Tongue (tissue), 1 donor: ENCODE measurements at regions not wholly inside any gene's neighbourhood (a gene's known extent, or its start where the extent isn't known, plus 50 kb on each side); places are given as distances from the start of the nearest gene placed in this dataset.

Experiments
- DNase-seq: peaks from one replicate; pipeline ENCODE4 v3.0.0-alpha.2; 2015

GRCh38 chr2:8148260-8149006 lies 533.4 kb upstream of the ID2 start:
- DNase-seq: no peak

DNA sequence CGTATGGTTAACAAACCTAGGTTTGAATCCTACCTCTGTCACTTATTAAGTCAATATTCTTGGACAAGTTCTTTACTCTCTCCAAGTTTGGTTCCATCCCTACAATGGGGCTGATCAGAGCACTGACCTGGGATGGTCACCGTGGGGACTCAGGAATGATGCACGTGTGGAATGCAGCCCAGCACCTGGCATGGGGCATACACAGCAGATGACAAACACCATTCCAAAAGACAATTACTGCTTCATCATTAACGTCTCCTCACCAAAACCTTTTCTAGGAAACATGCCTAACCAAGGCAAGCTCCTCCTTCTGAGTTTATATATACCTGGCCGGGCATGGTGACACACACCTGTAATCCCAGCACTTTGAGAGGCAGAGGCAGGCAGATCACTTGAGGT lies 532.9 kb upstream of the ID2 start:
- DNase-seq: no peak

DNA sequence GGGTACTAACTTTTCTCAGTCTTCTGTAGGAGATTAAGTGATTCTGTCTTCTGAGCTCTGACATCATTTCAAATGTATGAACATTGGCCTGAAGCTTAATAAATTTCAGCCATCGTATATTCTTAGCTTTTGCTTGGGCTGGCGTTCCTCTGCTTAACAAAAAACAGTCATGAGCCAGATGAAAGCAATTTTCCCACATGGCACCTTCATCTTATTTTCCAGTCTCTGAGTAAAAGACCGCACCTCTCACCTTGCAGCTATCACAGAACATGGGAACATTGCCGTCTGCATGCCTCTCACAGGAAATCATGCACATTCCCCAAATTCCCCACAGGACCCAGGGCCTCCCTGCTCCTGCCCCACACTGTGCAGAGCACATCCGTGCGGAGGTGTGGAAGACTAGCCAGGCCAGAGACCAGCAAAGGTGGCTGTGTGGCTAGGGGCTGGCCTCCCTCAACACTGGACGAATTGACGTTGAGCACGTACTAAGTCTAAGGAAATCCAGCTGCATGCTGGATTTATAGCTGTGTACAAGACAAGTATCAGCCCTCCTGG lies 531.8 kb upstream of the ID2 start:
- peak; percentile 42 for DNase-seq

- DNase-seq: no peak
Measured at GRCh38 chr2:8151888-8152287, 530.0 kb upstream of the ID2 start.

- DNase-seq: no peak
Measured at GRCh38 chr2:8152392-8153257, 529.2 kb upstream of the ID2 start.

DNA sequence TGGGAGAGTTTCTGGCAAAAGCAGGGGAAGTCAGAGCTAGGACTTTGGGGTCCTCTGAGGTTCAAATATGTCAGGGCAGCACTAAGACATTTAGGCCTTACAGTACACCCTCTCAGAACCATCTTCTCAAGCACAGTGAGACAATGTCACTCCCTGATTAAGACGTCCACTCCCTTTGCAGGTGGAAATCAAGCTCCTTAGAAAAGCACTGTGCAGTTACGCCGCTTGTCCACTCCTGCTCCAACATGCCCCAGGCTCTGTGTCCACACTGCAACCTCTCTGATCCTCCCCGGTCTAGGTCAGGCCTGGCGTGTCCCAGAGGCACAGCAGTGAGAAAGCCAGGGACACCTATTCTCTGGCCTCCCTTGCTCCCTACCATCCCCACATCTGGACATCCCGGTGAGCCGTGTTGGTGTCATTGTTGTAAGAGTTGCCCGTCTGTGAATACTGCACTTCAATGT lies 528.6 kb upstream of the ID2 start:
- DNase-seq: no peak

GRCh38 chr2:8154270-8154669 lies 527.6 kb upstream of the ID2 start:
- DNase-seq: no peak

DNA sequence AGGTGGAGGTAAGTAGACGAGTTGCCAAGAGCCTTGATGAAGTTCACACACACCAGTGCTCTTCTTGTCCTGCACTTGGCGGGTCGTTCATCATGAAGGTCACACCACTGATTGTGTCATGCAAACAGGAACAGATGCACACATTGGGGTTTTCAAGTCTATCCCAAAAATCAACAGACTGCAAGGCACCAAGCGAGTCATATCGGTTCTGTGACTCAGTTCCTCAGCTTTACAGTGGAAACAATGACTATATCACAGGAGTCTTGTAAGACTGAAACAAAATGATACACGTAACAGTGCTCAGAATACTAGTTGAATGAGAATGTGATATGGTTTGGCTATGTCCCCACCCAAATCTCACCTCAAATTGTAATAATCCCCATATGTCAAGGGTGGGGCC lies 526.9 kb upstream of the ID2 start:
- DNase-seq: no peak

- no peak for DNase-seq
Measured at GRCh38 chr2:8157621-8158430, 524.0 kb upstream of the ID2 start.

- peak; percentile 21 for DNase-seq
Measured at GRCh38 chr2:8158711-8159110, 523.1 kb upstream of the ID2 start.

DNA sequence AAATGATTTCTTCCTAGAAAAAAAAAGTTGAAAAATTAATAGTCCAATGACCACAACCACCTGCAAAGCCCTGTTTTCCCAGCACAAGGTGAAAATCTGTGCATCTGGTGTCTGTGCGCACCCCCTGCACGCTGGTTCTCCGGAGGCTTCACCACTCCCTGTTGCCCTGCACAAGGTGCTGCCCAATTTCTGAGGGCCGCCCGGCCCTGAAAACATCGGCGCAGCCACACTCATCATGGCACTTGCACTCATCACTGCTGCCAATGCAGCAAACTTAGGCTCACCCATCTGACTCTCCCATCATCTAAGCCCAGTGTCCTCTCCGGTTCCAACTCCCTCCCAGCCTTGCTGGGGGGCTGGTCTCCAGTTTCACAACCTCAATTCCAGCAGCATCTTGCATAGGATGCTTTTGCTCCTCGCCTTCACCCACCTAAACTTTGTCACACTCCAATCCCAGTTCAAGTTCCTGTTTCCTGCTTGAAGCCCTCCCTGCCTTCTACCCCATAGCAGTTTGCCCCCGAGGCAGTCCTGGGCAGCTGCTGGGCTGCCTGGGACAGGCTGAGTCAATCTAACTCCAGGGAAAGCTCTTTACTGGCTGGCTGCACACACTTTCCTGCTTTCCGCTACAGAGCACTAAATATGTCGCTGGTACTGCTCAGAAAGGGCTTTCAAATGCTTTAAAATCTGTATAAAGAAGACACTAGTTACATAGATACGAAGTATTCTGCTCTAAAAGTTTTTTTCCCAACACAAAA lies 522.5 kb upstream of the ID2 start:
- DNase-seq: no peak

- DNase-seq: no peak
Measured at GRCh38 chr2:8159966-8160603, 521.8 kb upstream of the ID2 start.

DNA sequence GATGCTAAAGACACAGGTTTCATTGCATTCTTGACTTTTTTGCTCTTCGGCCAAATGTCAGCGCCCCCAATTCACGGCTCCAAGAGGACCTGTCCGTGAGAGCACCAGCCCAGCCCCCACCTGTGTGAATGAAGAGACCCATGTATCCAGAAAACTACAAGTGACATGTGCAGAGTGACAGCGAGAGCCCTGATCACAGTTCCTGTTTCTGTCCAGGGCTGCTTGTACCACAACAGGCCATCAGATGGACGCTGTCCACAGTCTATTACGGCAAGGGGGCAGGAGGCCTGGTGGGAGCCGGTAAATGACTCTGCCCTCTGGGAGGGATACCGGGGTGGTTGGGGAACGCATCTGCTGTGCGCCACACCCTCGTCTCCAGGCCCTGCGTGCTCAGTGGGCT lies 520.9 kb upstream of the ID2 start:
- no peak for DNase-seq

GRCh38 chr2:8162552-8162951 lies 519.3 kb upstream of the ID2 start:
- no peak for DNase-seq

DNA sequence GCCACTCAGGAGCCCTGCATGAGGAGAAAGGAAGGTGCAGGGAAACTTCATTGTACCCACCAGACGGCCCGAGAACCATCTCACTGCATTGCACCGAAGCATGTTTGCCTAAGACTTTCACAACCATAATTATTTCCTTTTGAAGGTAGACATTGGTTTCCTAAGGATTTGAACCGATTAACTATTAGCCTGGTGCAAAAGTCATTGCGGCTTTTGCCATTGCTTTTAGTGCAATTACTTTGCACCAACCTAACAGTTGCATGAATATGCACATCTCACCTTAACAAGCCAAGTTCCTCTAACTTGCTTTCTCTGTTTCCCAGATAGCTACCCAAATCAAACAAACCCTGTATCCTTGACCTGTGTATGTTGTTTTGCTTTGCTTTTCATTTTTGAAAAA lies 516.3 kb upstream of the ID2 start:
- no peak for DNase-seq

DNA sequence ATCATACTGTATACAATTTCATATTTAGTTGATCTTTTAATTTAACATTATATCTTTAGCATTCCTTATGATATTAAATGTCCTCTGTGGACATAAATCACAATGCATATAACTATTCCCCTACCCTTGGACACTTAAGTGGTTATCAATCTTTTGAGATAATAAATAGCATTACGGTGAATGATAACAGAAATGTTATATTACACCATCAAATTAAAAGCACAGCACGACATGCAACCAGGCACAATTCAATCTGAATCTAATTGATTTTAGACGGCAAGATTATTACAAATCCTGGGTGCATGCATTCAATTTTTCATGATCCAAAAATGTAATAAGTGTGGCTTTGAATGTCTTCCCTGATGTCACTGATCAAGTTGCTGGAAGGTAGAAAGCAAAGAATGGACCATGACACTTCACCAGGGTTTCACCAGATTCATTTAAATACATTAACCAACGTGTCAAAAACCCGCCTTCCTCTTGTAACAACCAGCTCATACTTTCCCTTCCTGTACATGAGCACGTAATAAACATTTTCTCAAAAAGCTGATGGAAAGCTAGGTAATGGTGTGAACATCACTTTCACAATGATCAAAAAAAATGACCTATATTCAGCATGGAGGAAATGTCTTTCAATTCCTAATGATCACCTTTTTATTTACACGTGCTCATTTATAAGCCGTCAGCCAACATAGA lies 513.7 kb upstream of the ID2 start:
- no peak for DNase-seq

GRCh38 chr2:8168876-8169424 lies 512.9 kb upstream of the ID2 start:
- DNase-seq: no peak

DNA sequence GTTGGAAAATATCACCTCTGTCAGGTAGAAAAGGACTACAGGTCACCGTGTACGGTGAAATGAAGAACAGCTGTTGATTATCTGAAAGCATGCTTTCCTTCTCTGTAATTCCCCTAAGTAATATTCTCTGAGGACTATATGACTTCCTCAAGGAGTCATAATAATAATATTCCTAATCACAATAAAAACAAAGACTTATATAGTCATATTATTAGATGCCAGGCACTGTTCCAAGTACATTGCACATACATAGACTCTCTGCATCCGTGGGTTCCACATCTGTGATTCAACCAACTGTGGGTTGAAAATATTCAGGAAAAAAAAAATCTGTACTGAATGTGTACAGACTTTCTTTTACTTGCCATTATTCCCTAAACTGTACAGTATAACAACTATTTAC lies 512.4 kb upstream of the ID2 start:
- no peak for DNase-seq

- DNase-seq: no peak
Measured at GRCh38 chr2:8170552-8171327, 511.1 kb upstream of the ID2 start.
